ENCODE measurements at regions not wholly inside any gene's neighbourhood (a gene's known extent, or its start where the extent isn't known, plus 50 kb on each side); places are given as distances from the start of the nearest gene placed in this dataset.

DNA sequence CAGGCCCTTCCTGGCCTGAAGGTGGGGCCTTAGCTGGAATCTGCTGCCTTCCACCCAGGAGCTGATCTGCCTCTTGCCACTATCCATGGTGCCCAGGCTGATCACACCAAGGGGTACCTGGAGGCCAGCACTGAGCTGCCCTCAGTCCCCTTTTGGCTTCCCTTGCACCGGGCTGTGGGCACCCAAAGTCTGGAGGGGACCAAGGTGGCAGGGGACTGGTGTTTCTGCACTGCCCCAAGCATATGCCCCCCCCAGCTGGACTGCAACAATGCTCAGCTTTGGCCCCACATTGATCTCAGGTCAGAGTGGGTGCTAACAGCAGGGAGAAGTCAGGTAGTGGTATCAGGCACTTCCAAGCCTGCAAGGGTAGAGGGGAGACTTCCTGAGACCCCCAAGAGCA lies 902.6 kb upstream of the EPHA6 start:
- POLR2A ChIA-PET (ENCODE audit: partially characterized antibody), result no interaction called here
- TF ChIP-seq TBP (IDR thresholded peaks at IDR 0.05; ENCODE audit: low read depth, low read length) (no peak), MAFK (IDR thresholded peaks at IDR 0.05; ENCODE audit: low read depth, low read length) (no peak), FOSL1 (IDR thresholded peaks at IDR 0.05; ENCODE audit: insufficient read depth, low read depth, low read length) (no peak), POLR2AphosphoS5 (IDR thresholded peaks at IDR 0.05; ENCODE audit: low read depth, low read length) (no peak), BRCA1 (IDR thresholded peaks at IDR 0.05; ENCODE audit: low read depth, low read length) (no peak), SAP30 (IDR thresholded peaks at IDR 0.05; ENCODE audit: insufficient read depth, insufficient replicate concordance, low read length) (no peak)

More for the DNA sequence above, 902.6 kb upstream of the EPHA6 start:
- no peak overlapping the region for H3K4me3 ChIP-seq (ENCODE audit: extremely low read depth in 1 of 4, insufficient read depth in 2 of 4, low read depth in 3 of 4, low read length in 4 of 4)
- H3K4ac ChIP-seq (replicated peaks; ENCODE audit: insufficient read length, low read depth, low read length), result no peak overlapping the region
- H3K23me2 ChIP-seq (ENCODE audit: low read depth, low read length), result no peaks in the 10 kb centered on the region
- H2AFZ ChIP-seq (ENCODE audit: low read length), result no peak overlapping the region
- 60% methylated on average over 1 of the region's 1 CpG; no CpG with 5 or more reads in 1 of the 2 experiments for WGBS, 2 experiments (ENCODE audit: extremely low coverage in 1 of 2, insufficient coverage in 1 of 2, insufficient read length in 1 of 2, insufficient replicate concordance in 2 of 2, low coverage in 1 of 2, low lambda C conversion rate in 2 of 2, missing lambda C conversion rate in 1 of 2)
- CTCF ChIA-PET (ENCODE audit: partially characterized antibody), result no interaction called here
- no peak overlapping the region for H2BK20ac ChIP-seq (ENCODE audit: low read length)
- H3K9ac ChIP-seq (replicated peaks in 1 of 4; ENCODE audit: extremely low read depth in 1 of 4, low read depth in 3 of 4, low read length in 3 of 4), result no peak overlapping the region
- H3K79me1 ChIP-seq (ENCODE audit: low read depth, low read length), result no peaks in the 10 kb centered on the region
- no peaks in the 10 kb centered on the region for H3K36me3 ChIP-seq (ENCODE audit: control insufficient read depth in 2 of 4, insufficient read depth in 4 of 4, low read length in 3 of 4)
- no peaks in the 10 kb centered on the region for H4K20me1 ChIP-seq (replicated peaks in 1 of 2; ENCODE audit: control insufficient read depth in 1 of 2, insufficient read depth in 2 of 2, low read length in 2 of 2)
- H2AK5ac ChIP-seq (ENCODE audit: low read depth, low read length), result no peak overlapping the region
- no peak overlapping the region for H3K23ac ChIP-seq (ENCODE audit: insufficient read length)
- H3K18ac ChIP-seq (ENCODE audit: extremely low read depth, low read length), result no peak overlapping the region
- H3K9me3 ChIP-seq (ENCODE audit: insufficient read depth in 2 of 2, low read depth in 1 of 2, low read length in 1 of 2), result peaks cover 16 to 20% of the 10 kb centered on the region in 2 experiments
- no peak overlapping the region for H2BK15ac ChIP-seq (ENCODE audit: low read length)
- H3K4me2 ChIP-seq (ENCODE audit: insufficient read depth in 1 of 2, low read depth in 2 of 2, low read length in 2 of 2), result no peak overlapping the region
- H4K91ac ChIP-seq (replicated peaks; ENCODE audit: insufficient read length, low read length), result no peak overlapping the region
- H2BK5ac ChIP-seq (ENCODE audit: low read depth, low read length), result no peak overlapping the region
- H3K14ac ChIP-seq (ENCODE audit: insufficient read length), result no peak overlapping the region
- no peak overlapping the region for H3K56ac ChIP-seq (replicated peaks; ENCODE audit: insufficient read length, low read depth, low read length)
- no peak for FAIRE-seq
- H4K5ac ChIP-seq (ENCODE audit: insufficient read length, low read depth, low read length), result no peak overlapping the region
- no peak overlapping the region for H2BK12ac ChIP-seq (ENCODE audit: low read depth, low read length)
- no peak for DNase-seq (ENCODE audit: low read depth in 1 of 2, low spot score in 2 of 2)
- no peaks in the 10 kb centered on the region for H3K4me1 ChIP-seq (replicated peaks in 1 of 4; ENCODE audit: control insufficient read depth in 3 of 4, insufficient read depth in 4 of 4, low read length in 3 of 4)
- H3K79me2 ChIP-seq (ENCODE audit: control insufficient read depth in 1 of 2, insufficient read depth in 2 of 2, low read length in 2 of 2), result no peaks in the 10 kb centered on the region
- H3K27ac ChIP-seq (ENCODE audit: low read depth, low read length), result no peak overlapping the region
- no peak overlapping the region for H2BK120ac ChIP-seq (replicated peaks; ENCODE audit: low read depth, low read length)
- H4K8ac ChIP-seq (ENCODE audit: extremely low read depth, insufficient read depth, low read length), result no peak overlapping the region; the same call in 1 of the 2 replicates
- no peaks in the 10 kb centered on the region for H3K27me3 ChIP-seq (replicated peaks in 1 of 4; ENCODE audit: control insufficient read depth in 3 of 4, extremely low read depth in 1 of 4, insufficient read depth in 3 of 4, low read length in 3 of 4)

Data from H1 (cell line).